ENCODE measurements at regions not wholly inside any gene's neighbourhood (a gene's known extent, or its start where the extent isn't known, plus 50 kb on each side); places are given as distances from the start of the nearest gene placed in this dataset.

DNA sequence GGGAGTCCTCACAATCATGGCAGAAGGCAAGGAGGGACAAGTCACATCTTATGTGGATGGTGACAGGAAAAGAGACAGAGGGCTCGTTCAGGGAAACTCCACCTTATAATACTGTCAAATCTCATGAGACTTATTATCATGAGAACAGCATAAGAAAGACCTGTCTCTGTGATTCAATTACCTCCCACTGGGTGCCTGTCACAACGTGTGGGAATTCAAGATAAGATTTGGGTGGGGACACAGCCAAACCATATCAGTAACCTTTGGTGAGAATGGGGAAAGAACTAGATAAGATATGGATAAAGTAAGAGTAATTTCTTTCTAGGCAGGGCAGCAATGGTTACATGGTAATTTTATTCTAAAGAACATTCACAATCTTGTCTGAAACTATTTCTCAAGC lies 344.9 kb upstream of the KLF12 start:
- TF ChIP-seq, protein P1, sequence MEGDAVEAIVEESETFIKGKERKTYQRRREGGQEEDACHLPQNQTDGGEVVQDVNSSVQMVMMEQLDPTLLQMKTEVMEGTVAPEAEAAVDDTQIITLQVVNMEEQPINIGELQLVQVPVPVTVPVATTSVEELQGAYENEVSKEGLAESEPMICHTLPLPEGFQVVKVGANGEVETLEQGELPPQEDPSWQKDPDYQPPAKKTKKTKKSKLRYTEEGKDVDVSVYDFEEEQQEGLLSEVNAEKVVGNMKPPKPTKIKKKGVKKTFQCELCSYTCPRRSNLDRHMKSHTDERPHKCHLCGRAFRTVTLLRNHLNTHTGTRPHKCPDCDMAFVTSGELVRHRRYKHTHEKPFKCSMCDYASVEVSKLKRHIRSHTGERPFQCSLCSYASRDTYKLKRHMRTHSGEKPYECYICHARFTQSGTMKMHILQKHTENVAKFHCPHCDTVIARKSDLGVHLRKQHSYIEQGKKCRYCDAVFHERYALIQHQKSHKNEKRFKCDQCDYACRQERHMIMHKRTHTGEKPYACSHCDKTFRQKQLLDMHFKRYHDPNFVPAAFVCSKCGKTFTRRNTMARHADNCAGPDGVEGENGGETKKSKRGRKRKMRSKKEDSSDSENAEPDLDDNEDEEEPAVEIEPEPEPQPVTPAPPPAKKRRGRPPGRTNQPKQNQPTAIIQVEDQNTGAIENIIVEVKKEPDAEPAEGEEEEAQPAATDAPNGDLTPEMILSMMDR (IDR thresholded peaks at IDR 0.05; ENCODE audit: low read depth, low read length) = no peak
- H3K4me3 ChIP-seq (ENCODE audit: low read depth, low read length) = no peak overlapping the region

DNA sequence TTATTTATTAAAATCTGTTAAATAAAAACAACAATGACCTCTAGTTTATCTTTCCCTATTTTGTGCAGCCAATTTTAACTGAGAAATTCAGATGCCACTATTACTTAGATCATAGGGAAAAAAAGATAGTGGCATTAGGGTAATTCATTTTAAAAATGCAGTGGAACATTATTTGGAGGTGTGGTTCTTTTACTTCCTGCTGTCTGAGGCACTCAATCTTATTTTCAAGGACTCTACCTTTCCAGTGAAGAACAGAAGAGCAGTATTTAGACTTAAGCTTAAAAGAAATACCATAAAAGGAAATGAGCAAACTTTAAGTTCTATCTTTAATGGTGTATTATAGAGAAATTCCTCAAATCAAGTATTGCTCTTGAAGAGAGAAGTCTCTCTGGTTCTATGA lies 342.6 kb upstream of the KLF12 start:
- H3K4me3 ChIP-seq (ENCODE audit: low read depth, low read length) = no peak overlapping the region
- TF ChIP-seq, protein P1 (IDR thresholded peaks at IDR 0.05; ENCODE audit: low read depth, low read length) = no peak

- no peak overlapping the region for H3K4me3 ChIP-seq (ENCODE audit: low read depth, low read length)
- TF ChIP-seq, protein P1 (IDR thresholded peaks at IDR 0.05; ENCODE audit: low read depth, low read length) = no peak
Measured at GRCh38 chr13:74476365-74476764, 342.2 kb upstream of the KLF12 start.

- TF ChIP-seq, protein P1 (IDR thresholded peaks at IDR 0.05; ENCODE audit: low read depth, low read length) = no peak
- no peak overlapping the region for H3K4me3 ChIP-seq (ENCODE audit: low read depth, low read length)
Measured at GRCh38 chr13:74466864-74467263, 332.7 kb upstream of the KLF12 start.

DNA sequence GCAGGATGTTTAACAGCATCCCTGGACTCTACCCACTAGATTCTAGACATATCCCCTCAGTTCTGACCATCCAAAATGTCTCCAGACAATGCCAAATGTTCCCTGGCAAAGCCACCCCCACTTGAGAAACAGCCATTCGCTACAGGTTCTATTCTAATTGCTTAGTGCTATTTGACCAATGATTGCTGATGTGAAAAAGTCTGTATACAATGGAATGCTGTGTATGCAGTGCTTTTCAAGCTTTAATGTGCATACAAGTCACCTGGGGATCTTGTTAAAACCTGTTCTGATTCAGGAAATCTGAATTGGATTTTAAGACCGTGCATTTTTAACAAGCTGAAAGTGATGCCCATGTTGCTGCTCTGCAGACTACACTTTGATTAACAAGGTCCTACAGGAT lies 331.8 kb upstream of the KLF12 start:
- TF ChIP-seq, protein P1 (IDR thresholded peaks at IDR 0.05; ENCODE audit: low read depth, low read length) = no peak
- H3K4me3 ChIP-seq (ENCODE audit: low read depth, low read length) = no peak overlapping the region

DNA sequence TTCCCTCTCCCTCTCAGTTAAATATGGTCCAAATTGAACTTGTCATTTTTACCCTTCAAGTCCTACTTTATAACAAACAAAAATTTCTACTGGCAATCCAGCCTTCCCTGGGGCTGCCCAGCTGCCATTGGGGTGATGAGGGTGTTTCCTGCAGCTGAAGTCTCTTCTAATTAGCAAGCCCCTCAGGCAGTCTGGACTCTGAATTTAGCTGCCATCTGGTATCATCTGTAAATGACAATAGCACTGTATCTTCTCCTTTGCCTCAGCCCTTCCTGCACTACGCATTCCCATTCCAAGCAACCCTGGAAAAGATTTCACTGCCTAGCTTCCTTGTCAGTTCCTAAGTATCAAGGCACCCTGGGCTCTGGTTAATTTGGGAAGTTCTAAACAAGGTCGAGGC lies 331.1 kb upstream of the KLF12 start:
- TF ChIP-seq, protein P1 (IDR thresholded peaks at IDR 0.05; ENCODE audit: low read depth, low read length) = no peak
- no peak overlapping the region for H3K4me3 ChIP-seq (ENCODE audit: low read depth, low read length)

DNA sequence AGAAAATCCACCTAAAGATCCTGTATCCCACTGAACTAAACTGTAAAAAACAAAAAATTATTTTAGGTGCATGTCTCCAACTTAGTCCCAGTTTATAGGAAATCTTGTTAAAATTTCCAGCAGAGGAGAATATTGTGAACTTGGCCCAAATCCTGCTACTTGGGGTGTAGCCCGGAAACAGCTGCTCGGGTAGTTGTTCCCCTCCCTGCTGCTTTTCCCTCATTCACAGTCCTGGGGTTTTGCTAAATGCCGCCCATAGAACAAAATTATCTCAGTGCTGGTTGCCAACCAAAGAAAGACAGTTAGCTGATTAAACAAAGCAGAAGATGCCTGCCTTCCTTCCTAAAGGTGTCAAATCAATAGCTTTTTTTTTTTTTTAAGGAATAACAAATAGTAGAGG lies 330.5 kb upstream of the KLF12 start:
- H3K4me3 ChIP-seq (ENCODE audit: low read depth, low read length) = no peak overlapping the region
- TF ChIP-seq, protein P1 (IDR thresholded peaks at IDR 0.05; ENCODE audit: low read depth, low read length) = no peak
